DOHH2 (cell line): ENCODE measurements at regions not wholly inside any gene's neighbourhood (a gene's known extent, or its start where the extent isn't known, plus 50 kb on each side); places are given as distances from the start of the nearest gene placed in this dataset.

Source experiments
- EZH2phosphoT487 ChIP-seq: fragments of 200-600 bp; sonication (generic); IDR thresholded peaks from 2 replicates; pipeline ENCODE4 v1.6.1; 2017; ENCODE audit warnings: borderline replicate concordance, mild to moderate bottlenecking, antibody characterized with exemption, low read length, moderate library complexity, mixed read lengths
- TF ChIP-seq, protein P1 (sequence below): fragments of 200-600 bp; sonication (generic); IDR thresholded peaks from one replicate; pipeline ENCODE4 v1.5.1; 2014; ENCODE audit warnings: antibody characterized with exemption, mild to moderate bottlenecking, low read depth, low read length; ENCODE audit not compliant: poor library complexity, severe bottlenecking

DNA sequence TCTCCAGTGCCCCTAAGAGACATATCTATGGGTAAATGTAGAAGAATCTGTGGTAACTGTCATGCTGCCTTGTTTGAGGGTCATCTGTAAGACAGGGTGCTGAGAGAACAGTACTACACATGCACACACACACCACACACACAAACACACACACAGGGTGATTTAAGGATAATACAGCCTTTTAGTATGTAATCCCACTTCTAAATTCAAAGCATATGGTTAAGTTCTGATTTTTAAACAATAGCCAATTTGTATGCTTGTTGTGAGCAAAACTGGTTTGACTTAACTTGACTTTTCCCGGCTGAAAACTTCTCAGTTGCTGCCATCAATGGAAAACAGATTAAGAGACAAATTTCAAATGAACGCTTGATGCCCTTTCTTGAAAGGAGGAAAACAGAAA is 241.8 kb downstream of the ADGRG6 start:
- no peak for TF ChIP-seq EZH2phosphoT487
- TF ChIP-seq, protein P1, sequence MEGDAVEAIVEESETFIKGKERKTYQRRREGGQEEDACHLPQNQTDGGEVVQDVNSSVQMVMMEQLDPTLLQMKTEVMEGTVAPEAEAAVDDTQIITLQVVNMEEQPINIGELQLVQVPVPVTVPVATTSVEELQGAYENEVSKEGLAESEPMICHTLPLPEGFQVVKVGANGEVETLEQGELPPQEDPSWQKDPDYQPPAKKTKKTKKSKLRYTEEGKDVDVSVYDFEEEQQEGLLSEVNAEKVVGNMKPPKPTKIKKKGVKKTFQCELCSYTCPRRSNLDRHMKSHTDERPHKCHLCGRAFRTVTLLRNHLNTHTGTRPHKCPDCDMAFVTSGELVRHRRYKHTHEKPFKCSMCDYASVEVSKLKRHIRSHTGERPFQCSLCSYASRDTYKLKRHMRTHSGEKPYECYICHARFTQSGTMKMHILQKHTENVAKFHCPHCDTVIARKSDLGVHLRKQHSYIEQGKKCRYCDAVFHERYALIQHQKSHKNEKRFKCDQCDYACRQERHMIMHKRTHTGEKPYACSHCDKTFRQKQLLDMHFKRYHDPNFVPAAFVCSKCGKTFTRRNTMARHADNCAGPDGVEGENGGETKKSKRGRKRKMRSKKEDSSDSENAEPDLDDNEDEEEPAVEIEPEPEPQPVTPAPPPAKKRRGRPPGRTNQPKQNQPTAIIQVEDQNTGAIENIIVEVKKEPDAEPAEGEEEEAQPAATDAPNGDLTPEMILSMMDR = no peak
